PC-3 (cell line): ENCODE measurements at regions not wholly inside any gene's neighbourhood (a gene's known extent, or its start where the extent isn't known, plus 50 kb on each side); places are given as distances from the start of the nearest gene placed in this dataset.

Source experiments
- ATAC-seq: fragments of 200-7000 bp; cut with Tn5 transposase; 2 replicates; pipeline ENCODE4 v1.9.1; 2020; ENCODE audit warnings: mild to moderate bottlenecking, moderate library complexity
- BruUV-seq: library from RNA; stranded (reverse); fragments of 400-500 nt; replicated peaks from 2 replicates; lab custom pipeline; 2021; lab: Mats Ljungman, UMichigan
- CTCF ChIA-PET: fragments of 300-600 bp; sonication (Branson Sonifier 250); formaldehyde crosslinking; loops from one replicate; lab custom pipeline; 2022; ENCODE audit warnings: antibody characterized with exemption; lab: Charles Lee
- POLR2A ChIA-PET: fragments of 300-600 bp; sonication (Branson Sonifier 250); formaldehyde crosslinking; loops from one replicate; lab custom pipeline; 2022; ENCODE audit warnings: antibody characterized with exemption; ENCODE audit not compliant: unreplicated experiment; lab: Charles Lee
- DNase-seq: peaks from one replicate; pipeline ENCODE4 v3.0.0-alpha.2; 2015
- H2AFZ ChIP-seq: fragments of 300-600 bp; sonication (generic); 2 replicates; pipeline ENCODE4 v1.6.0; 2016; ENCODE audit warnings: antibody characterized with exemption, low read length
- H3F3A ChIP-seq: fragments of 300-600 bp; sonication (generic); one replicate; pipeline ENCODE4 v1.6.0; 2017; ENCODE audit warnings: antibody characterized with exemption, low read length, control low read depth, mild to moderate bottlenecking; ENCODE audit not compliant: unreplicated experiment
- H3K27ac ChIP-seq: fragments of 300-600 bp; sonication (generic); 2 replicates; pipeline ENCODE4 v1.5.1; 2016; ENCODE audit warnings: mild to moderate bottlenecking, low read length
- H3K27me3 ChIP-seq: fragments of 300-600 bp; sonication (generic); 2 replicates; pipeline ENCODE4 v1.6.1; 2016; ENCODE audit warnings: low read length, mixed read lengths
- H3K36me3 ChIP-seq: fragments of 300-600 bp; sonication (generic); 2 replicates; pipeline ENCODE4 v1.6.1; 2016; ENCODE audit warnings: low read depth, mixed run types, low read length, mixed read lengths
- H3K4me1 ChIP-seq: fragments of 300-600 bp; sonication (generic); 2 replicates; pipeline ENCODE4 v1.5.1; 2016; ENCODE audit warnings: low read length; ENCODE audit not compliant: insufficient read depth
- H3K4me2 ChIP-seq: fragments of 300-600 bp; sonication (generic); 2 replicates; pipeline ENCODE4 v1.6.0; 2016; ENCODE audit warnings: low read length
- H3K4me3 ChIP-seq: fragments of 300-600 bp; sonication (generic); 2 replicates; pipeline ENCODE4 v1.5.1; 2016; ENCODE audit warnings: mild to moderate bottlenecking, low read length, mixed read lengths
- H3K79me2 ChIP-seq: fragments of 300-600 bp; sonication (generic); 2 replicates; pipeline ENCODE4 v1.6.1; 2017; ENCODE audit warnings: low read length, mixed read lengths
- H3K9ac ChIP-seq: fragments of 300-600 bp; sonication (generic); 2 replicates; pipeline ENCODE4 v1.6.0; 2016; ENCODE audit warnings: mild to moderate bottlenecking, low read length
- H3K9me2 ChIP-seq: fragments of 300-600 bp; sonication (generic); replicated peaks from 2 replicates; pipeline ENCODE4 v1.6.1; 2016; ENCODE audit warnings: mixed run types, low read length, mixed read lengths
- H3K9me3 ChIP-seq: fragments of 300-600 bp; sonication (generic); 2 replicates; pipeline ENCODE4 v1.6.1; 2016; ENCODE audit warnings: low read length, mixed read lengths
- H4K20me1 ChIP-seq: fragments of 300-600 bp; sonication (generic); 2 replicates; pipeline ENCODE4 v1.6.1; 2016; ENCODE audit warnings: low read length, mixed read lengths
- EZH2 ChIP-seq: fragments of 300-600 bp; sonication (generic); IDR thresholded peaks from one replicate; pipeline ENCODE4 v1.6.1; 2017; ENCODE audit warnings: antibody characterized with exemption, mild to moderate bottlenecking, low read length; ENCODE audit not compliant: unreplicated experiment
- EZH2phosphoT487 ChIP-seq: fragments of 300-600 bp; sonication (generic); IDR thresholded peaks from 2 replicates; pipeline ENCODE4 v1.6.1; 2018; ENCODE audit warnings: mild to moderate bottlenecking, antibody characterized with exemption, low read length, borderline replicate concordance
- intact Hi-C: fragments of 100-400 bp; cut with micrococcal nuclease; formaldehyde crosslinking; loops from 2 replicates; pipeline ENCODE4 v1.9.0; 2023
- TF ChIP-seq, protein P1 (sequence below): fragments of 300-600 bp; sonication (generic); conservative IDR thresholded peaks from 2 replicates; pipeline ENCODE4 v1.5.1; 2017; ENCODE audit warnings: antibody characterized with exemption, low read depth, mild to moderate bottlenecking, low read length

DNA sequence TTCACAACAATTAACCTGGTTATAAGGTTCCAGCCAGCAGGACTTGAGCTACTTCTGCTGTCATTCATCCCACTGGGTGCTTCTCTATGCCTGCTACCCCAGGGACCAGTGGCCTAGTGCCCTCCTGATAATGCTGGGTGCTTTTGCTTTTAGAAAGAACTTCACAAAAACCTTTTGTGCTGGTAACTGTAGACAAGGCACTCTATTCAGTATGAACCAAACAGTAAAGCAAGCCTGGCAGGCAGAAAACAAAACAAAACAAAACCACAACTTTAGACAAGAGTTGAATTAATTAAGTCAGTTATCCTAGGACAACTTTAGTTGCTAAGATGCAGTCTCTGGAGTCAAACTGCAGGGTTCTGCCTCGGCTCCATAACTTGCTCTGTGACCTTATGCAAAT is 61.9 kb upstream of the ADGRL2 start:
- Histone ChIP-seq H3K27ac (no peak overlapping the region), H3K79me2 (no peaks in the 10 kb centered on the region), H3K36me3 (no peaks in the 10 kb centered on the region), H3K9me2 (no peaks in the 10 kb centered on the region), H3K9me3 (no peaks in the 10 kb centered on the region), H3K4me3 (no peak overlapping the region), H3K27me3 (peaks cover 16% of the 10 kb centered on the region), H3K4me2 (no peak overlapping the region), H3K9ac (no peak overlapping the region), H4K20me1 (no peaks in the 10 kb centered on the region), H3K4me1 (no peaks in the 10 kb centered on the region), H3F3A (no peaks in the 10 kb centered on the region), H2AFZ (no peak overlapping the region)
- intact Hi-C loops, result no loop called here
- ATAC-seq (no peak), DNase-seq (no peak)
- ChIA-PET CTCF (no interaction called here), POLR2A (no interaction called here)
- no TSS peak for BruUV-seq
- TF ChIP-seq, protein P1, sequence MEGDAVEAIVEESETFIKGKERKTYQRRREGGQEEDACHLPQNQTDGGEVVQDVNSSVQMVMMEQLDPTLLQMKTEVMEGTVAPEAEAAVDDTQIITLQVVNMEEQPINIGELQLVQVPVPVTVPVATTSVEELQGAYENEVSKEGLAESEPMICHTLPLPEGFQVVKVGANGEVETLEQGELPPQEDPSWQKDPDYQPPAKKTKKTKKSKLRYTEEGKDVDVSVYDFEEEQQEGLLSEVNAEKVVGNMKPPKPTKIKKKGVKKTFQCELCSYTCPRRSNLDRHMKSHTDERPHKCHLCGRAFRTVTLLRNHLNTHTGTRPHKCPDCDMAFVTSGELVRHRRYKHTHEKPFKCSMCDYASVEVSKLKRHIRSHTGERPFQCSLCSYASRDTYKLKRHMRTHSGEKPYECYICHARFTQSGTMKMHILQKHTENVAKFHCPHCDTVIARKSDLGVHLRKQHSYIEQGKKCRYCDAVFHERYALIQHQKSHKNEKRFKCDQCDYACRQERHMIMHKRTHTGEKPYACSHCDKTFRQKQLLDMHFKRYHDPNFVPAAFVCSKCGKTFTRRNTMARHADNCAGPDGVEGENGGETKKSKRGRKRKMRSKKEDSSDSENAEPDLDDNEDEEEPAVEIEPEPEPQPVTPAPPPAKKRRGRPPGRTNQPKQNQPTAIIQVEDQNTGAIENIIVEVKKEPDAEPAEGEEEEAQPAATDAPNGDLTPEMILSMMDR, result no peak
- TF ChIP-seq EZH2 (no peak), EZH2phosphoT487 (no peak)

DNA sequence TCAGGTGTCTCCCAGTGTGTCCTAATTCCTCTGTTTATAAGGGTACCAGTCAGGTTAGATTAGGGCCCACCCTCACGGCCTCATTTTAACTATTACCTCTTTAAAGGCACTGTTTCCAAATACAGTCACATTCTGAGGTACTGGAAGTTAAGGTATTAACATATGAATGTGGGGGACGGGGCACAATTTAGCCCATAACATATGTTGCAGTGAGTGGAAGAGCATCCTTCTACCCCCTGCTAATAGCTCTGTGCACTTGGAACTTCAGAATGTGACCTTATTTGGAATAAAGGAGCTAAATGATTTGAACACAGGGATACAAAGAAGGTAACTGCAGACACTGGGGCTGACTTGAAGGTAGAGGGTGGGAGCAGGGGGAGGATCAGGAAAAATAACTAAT is 67.3 kb upstream of the ADGRL2 start:
- intact Hi-C loops, result no loop called here
- POLR2A ChIA-PET, result no interaction called here
- Histone ChIP-seq H3K27ac (no peak overlapping the region), H3K79me2 (no peaks in the 10 kb centered on the region), H3K9ac (no peak overlapping the region), H3K4me2 (no peak overlapping the region), H2AFZ (no peak overlapping the region), H3K36me3 (no peaks in the 10 kb centered on the region), H3K4me1 (peaks cover 13% of the 10 kb centered on the region), H3F3A (no peaks in the 10 kb centered on the region), H3K9me3 (no peaks in the 10 kb centered on the region), H4K20me1 (no peaks in the 10 kb centered on the region), H3K27me3 (no peaks in the 10 kb centered on the region), H3K4me3 (no peak overlapping the region), H3K9me2 (no peaks in the 10 kb centered on the region)
- TF ChIP-seq EZH2phosphoT487 (no peak), EZH2 (no peak)
- TF ChIP-seq, protein P1, result no peak
- no peak for DNase-seq
- no peak for ATAC-seq
- no TSS peak for BruUV-seq
- CTCF ChIA-PET, result no interaction called here

DNA sequence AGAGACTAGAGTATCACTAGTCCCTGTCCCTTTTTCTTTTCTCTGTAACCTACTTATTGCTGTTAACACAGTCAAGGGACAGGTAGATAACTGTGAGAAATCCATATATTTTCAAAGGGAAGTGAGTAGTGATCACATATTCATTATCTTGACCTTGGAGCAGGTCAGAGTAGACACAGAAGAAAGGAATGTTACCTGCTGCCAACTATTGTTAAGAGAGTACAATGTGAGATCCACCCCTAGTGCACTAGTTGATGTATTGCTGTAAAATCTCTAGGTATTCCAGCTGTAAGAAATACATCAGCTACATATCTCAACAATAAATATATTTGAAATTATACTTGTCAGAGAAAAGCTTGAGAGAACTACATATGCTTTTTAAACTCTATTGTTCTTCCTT is 68.7 kb upstream of the ADGRL2 start:
- POLR2A ChIA-PET, result no interaction called here
- no peak overlapping the region for H3K27ac ChIP-seq
- peak; percentile 86 for DNase-seq
- TF ChIP-seq EZH2, result no peak
- TF ChIP-seq, protein P1, result peak; percentile 43; the same call in 1 of the 2 replicates
- no peaks in the 10 kb centered on the region for H3K27me3 ChIP-seq
- no peak overlapping the region for H3K9ac ChIP-seq
- ATAC-seq, result peak; percentile 92
- H2AFZ ChIP-seq, result no peak overlapping the region
- CTCF ChIA-PET, result no interaction called here
- no TSS peak for BruUV-seq
- no peaks in the 10 kb centered on the region for H3K36me3 ChIP-seq
- no peaks in the 10 kb centered on the region for H4K20me1 ChIP-seq
- no peaks in the 10 kb centered on the region for H3K9me2 ChIP-seq
- H3K4me2 ChIP-seq, result 0 out of 2 replicates have a peak overlapping the region, but pooled peaks have one; percentile 13
- no peak overlapping the region for H3K4me3 ChIP-seq
- no peaks in the 10 kb centered on the region for H3F3A ChIP-seq
- H3K9me3 ChIP-seq, result no peaks in the 10 kb centered on the region
- no peaks in the 10 kb centered on the region for H3K79me2 ChIP-seq
- H3K4me1 ChIP-seq, result peaks cover 21% of the 10 kb centered on the region
- intact Hi-C loops, result no loop called here
